Glutamatergic neuron (in vitro differentiated cells): ENCODE measurements at regions not wholly inside any gene's neighbourhood (a gene's known extent, or its start where the extent isn't known, plus 50 kb on each side); places are given as distances from the start of the nearest gene placed in this dataset.
"Not testable (repeated sequence)": the region's sequence is repeated elsewhere in the genome, so short reads cannot be mapped to it uniquely, and the experiment has no call there.

Source experiments
- DNase-seq: peaks from one replicate; pipeline ENCODE4 v3.0.0; 2022
- H3K27ac Mint-ChIP-seq: one replicate; pipeline ENCODE4 v1.8.0; 2020; ENCODE audit warnings: mild to moderate bottlenecking, mixed read lengths, inconsistent platforms; ENCODE audit not compliant: unreplicated experiment
- H3K27me3 Mint-ChIP-seq: one replicate; pipeline ENCODE4 v1.8.0; 2020; ENCODE audit warnings: mild to moderate bottlenecking, moderate library complexity, mixed read lengths, inconsistent platforms; ENCODE audit not compliant: unreplicated experiment
- H3K36me3 Mint-ChIP-seq: one replicate; pipeline ENCODE4 v1.8.0; 2020; ENCODE audit warnings: mild to moderate bottlenecking, mixed read lengths, inconsistent platforms; ENCODE audit not compliant: unreplicated experiment
- H3K4me1 Mint-ChIP-seq: one replicate; pipeline ENCODE4 v1.8.0; 2020; ENCODE audit warnings: mild to moderate bottlenecking, low read depth, mixed read lengths, inconsistent platforms; ENCODE audit not compliant: unreplicated experiment
- H3K4me3 Mint-ChIP-seq: one replicate; pipeline ENCODE4 v1.8.0; 2020; ENCODE audit warnings: mild to moderate bottlenecking, mixed read lengths, inconsistent platforms; ENCODE audit not compliant: unreplicated experiment
- H3K9me3 Mint-ChIP-seq: one replicate; pipeline ENCODE4 v1.8.0; 2020; ENCODE audit warnings: mild to moderate bottlenecking, moderate library complexity, mixed read lengths, inconsistent platforms; ENCODE audit not compliant: unreplicated experiment

GRCh38 chr9:61953108-61953507, 763.3 kb downstream of the SPATA31A7 start:
- DNase-seq, H3K27me3 Mint-ChIP-seq, H3K9me3 Mint-ChIP-seq, H3K4me1 Mint-ChIP-seq, H3K4me3 Mint-ChIP-seq, H3K27ac Mint-ChIP-seq, H3K36me3 Mint-ChIP-seq: not testable (repeated sequence)

- H3K4me3 Mint-ChIP-seq, H3K9me3 Mint-ChIP-seq, H3K4me1 Mint-ChIP-seq, DNase-seq, H3K27me3 Mint-ChIP-seq, H3K36me3 Mint-ChIP-seq, H3K27ac Mint-ChIP-seq: not testable (repeated sequence)
These were observed 781.8 kb downstream of the SPATA31A7 start for GRCh38 chr9:61971635-61972034.

GRCh38 chr9:61974501-61974900, 784.7 kb downstream of the SPATA31A7 start:
- H3K27me3 Mint-ChIP-seq, H3K36me3 Mint-ChIP-seq, DNase-seq, H3K9me3 Mint-ChIP-seq, H3K27ac Mint-ChIP-seq, H3K4me3 Mint-ChIP-seq, H3K4me1 Mint-ChIP-seq: not testable (repeated sequence)

- not testable (repeated sequence) for H3K4me1 Mint-ChIP-seq, H3K9me3 Mint-ChIP-seq, DNase-seq, H3K27me3 Mint-ChIP-seq, H3K4me3 Mint-ChIP-seq, H3K36me3 Mint-ChIP-seq, H3K27ac Mint-ChIP-seq
These were observed 786.5 kb downstream of the SPATA31A7 start for GRCh38 chr9:61976318-61976717.

- not testable (repeated sequence) for H3K4me1 Mint-ChIP-seq, H3K9me3 Mint-ChIP-seq, H3K36me3 Mint-ChIP-seq, H3K27ac Mint-ChIP-seq, H3K27me3 Mint-ChIP-seq, H3K4me3 Mint-ChIP-seq
- peak; percentile 17 for DNase-seq
These were observed 792.9 kb downstream of the SPATA31A7 start for GRCh38 chr9:61982727-61983126.

GRCh38 chr9:61983441-61983840, 793.6 kb downstream of the SPATA31A7 start:
- H3K4me1 Mint-ChIP-seq: not testable (repeated sequence)

GRCh38 chr9:61983954-61984353, 794.1 kb downstream of the SPATA31A7 start:
- H3K4me1 Mint-ChIP-seq, H3K36me3 Mint-ChIP-seq, DNase-seq, H3K27me3 Mint-ChIP-seq, H3K9me3 Mint-ChIP-seq, H3K27ac Mint-ChIP-seq, H3K4me3 Mint-ChIP-seq: not testable (repeated sequence)

More at GRCh38 chr9:61983441-61983840, 793.6 kb downstream of the SPATA31A7 start:
- H3K27me3 Mint-ChIP-seq, H3K36me3 Mint-ChIP-seq, H3K27ac Mint-ChIP-seq, DNase-seq, H3K9me3 Mint-ChIP-seq, H3K4me3 Mint-ChIP-seq: not testable (repeated sequence)

- not testable (repeated sequence) for DNase-seq, H3K9me3 Mint-ChIP-seq, H3K27ac Mint-ChIP-seq, H3K36me3 Mint-ChIP-seq, H3K4me1 Mint-ChIP-seq, H3K27me3 Mint-ChIP-seq, H3K4me3 Mint-ChIP-seq
These were observed 794.7 kb downstream of the SPATA31A7 start for GRCh38 chr9:61984513-61984912.

- not testable (repeated sequence) for H3K4me1 Mint-ChIP-seq, H3K9me3 Mint-ChIP-seq, H3K27ac Mint-ChIP-seq, H3K4me3 Mint-ChIP-seq, DNase-seq, H3K27me3 Mint-ChIP-seq, H3K36me3 Mint-ChIP-seq
These were observed 802.3 kb downstream of the SPATA31A7 start for GRCh38 chr9:61992110-61992509.

- not testable (repeated sequence) for H3K36me3 Mint-ChIP-seq, H3K27me3 Mint-ChIP-seq, DNase-seq, H3K27ac Mint-ChIP-seq, H3K4me1 Mint-ChIP-seq, H3K4me3 Mint-ChIP-seq, H3K9me3 Mint-ChIP-seq
These were observed 842.6 kb downstream of the SPATA31A7 start for GRCh38 chr9:62032441-62032840.

- H3K27me3 Mint-ChIP-seq, H3K4me1 Mint-ChIP-seq, H3K27ac Mint-ChIP-seq, H3K9me3 Mint-ChIP-seq, H3K4me3 Mint-ChIP-seq, H3K36me3 Mint-ChIP-seq, DNase-seq: not testable (repeated sequence)
These were observed 848.4 kb downstream of the SPATA31A7 start for GRCh38 chr9:62038260-62038659.

- H3K27ac Mint-ChIP-seq, H3K4me3 Mint-ChIP-seq, DNase-seq, H3K36me3 Mint-ChIP-seq, H3K9me3 Mint-ChIP-seq, H3K27me3 Mint-ChIP-seq, H3K4me1 Mint-ChIP-seq: not testable (repeated sequence)
These were observed 868.3 kb downstream of the SPATA31A7 start for GRCh38 chr9:62058155-62058554.

GRCh38 chr9:62071043-62071442, 881.2 kb downstream of the SPATA31A7 start:
- H3K4me3 Mint-ChIP-seq, H3K27ac Mint-ChIP-seq, H3K4me1 Mint-ChIP-seq, H3K9me3 Mint-ChIP-seq, DNase-seq, H3K36me3 Mint-ChIP-seq, H3K27me3 Mint-ChIP-seq: not testable (repeated sequence)
